NCI-H1436 treated with DMSO at 0.1 percent for 48 hours (cell line): ENCODE measurements at regions not wholly inside any gene's neighbourhood (a gene's known extent, or its start where the extent isn't known, plus 50 kb on each side); places are given as distances from the start of the nearest gene placed in this dataset.

Source experiments
- DNase-seq: peaks from one replicate; lab custom pipeline; 2025; lab: John Stamatoyannopoulos, UW

GRCh38 chr15:36527235-36528162 lies 51.9 kb upstream of the CDIN1 start:
- peak; percentile 35 for DNase-seq

DNA sequence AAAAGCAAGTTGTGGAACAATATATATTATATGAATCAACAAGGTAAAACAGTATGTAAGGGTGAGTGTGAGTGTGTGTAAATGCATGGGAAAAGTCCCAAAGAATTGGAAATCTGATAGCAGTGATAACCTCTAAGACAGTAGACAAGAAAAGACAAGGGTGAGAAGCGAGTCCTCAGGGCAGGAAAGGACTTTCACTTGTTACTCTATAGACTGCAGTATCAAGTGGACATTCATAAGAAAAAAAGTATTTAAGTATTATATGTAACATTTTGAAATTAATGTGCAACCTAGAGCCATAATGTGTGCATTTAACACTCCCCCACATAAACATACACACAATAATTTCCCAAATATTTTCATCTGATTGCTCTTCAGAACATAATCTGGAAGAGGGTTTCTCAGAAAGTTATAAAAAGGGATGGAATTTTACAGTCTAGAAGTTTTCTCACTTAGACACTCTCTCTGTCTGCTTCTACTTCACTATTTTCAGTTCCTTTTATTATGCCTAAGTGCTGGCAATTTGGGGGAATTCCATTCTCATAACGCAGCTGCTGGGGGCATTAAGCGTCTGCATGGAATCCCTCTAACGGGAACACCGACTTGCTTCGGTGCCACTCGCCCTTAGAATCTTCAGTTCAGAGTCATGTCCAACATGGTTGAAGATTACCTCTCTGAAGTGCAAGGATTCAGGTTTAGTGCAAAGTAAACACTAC lies 50.0 kb upstream of the CDIN1 start:
- no peak for DNase-seq
